ENCODE measurements at regions not wholly inside any gene's neighbourhood (a gene's known extent, or its start where the extent isn't known, plus 50 kb on each side); places are given as distances from the start of the nearest gene placed in this dataset.

- H3K36me3 Mint-ChIP-seq (ENCODE audit: unreplicated experiment): peaks cover 4% of the 10 kb centered on the region
- DNase-seq: no peak
- no peaks in the 10 kb centered on the region for H3K4me1 Mint-ChIP-seq (ENCODE audit: low read depth, unreplicated experiment)
- no peak overlapping the region for H3K4me3 Mint-ChIP-seq (ENCODE audit: unreplicated experiment)
- no peaks in the 10 kb centered on the region for H3K27me3 Mint-ChIP-seq (ENCODE audit: unreplicated experiment)
- no peaks in the 10 kb centered on the region for H3K9me3 Mint-ChIP-seq (ENCODE audit: unreplicated experiment)
- no peak for TF ChIP-seq CTCF (IDR thresholded peaks at IDR 0.05; ENCODE audit: partially characterized antibody, unreplicated experiment)
- H3K27ac Mint-ChIP-seq (ENCODE audit: unreplicated experiment): no peak overlapping the region
Measured at GRCh38 chr7:54827734-54828133, 68.7 kb upstream of the SEC61G start.

GRCh38 chr7:54831046-54831643 lies 72.1 kb upstream of the SEC61G start:
- Mint-ChIP-seq H3K4me3 (ENCODE audit: unreplicated experiment) (no peak overlapping the region), H3K27ac (ENCODE audit: unreplicated experiment) (no peak overlapping the region), H3K36me3 (ENCODE audit: unreplicated experiment) (peaks cover 4% of the 10 kb centered on the region), H3K4me1 (ENCODE audit: low read depth, unreplicated experiment) (no peaks in the 10 kb centered on the region), H3K27me3 (ENCODE audit: unreplicated experiment) (no peaks in the 10 kb centered on the region), H3K9me3 (ENCODE audit: unreplicated experiment) (peaks cover 4% of the 10 kb centered on the region)
- DNase-seq: no peak
- no peak for TF ChIP-seq CTCF (IDR thresholded peaks at IDR 0.05; ENCODE audit: partially characterized antibody, unreplicated experiment)

GRCh38 chr7:54831644-54832095 lies 72.7 kb upstream of the SEC61G start:
- Mint-ChIP-seq H3K27me3 (ENCODE audit: unreplicated experiment) (no peaks in the 10 kb centered on the region), H3K4me1 (ENCODE audit: low read depth, unreplicated experiment) (no peaks in the 10 kb centered on the region), H3K36me3 (ENCODE audit: unreplicated experiment) (peaks cover 4% of the 10 kb centered on the region), H3K9me3 (ENCODE audit: unreplicated experiment) (peaks cover 4% of the 10 kb centered on the region), H3K27ac (ENCODE audit: unreplicated experiment) (no peak overlapping the region), H3K4me3 (ENCODE audit: unreplicated experiment) (no peak overlapping the region)
- TF ChIP-seq CTCF (IDR thresholded peaks at IDR 0.05; ENCODE audit: partially characterized antibody, unreplicated experiment): no peak
- DNase-seq: no peak

GRCh38 chr7:54833001-54833467 lies 74.0 kb upstream of the SEC61G start:
- peaks cover 4% of the 10 kb centered on the region for H3K9me3 Mint-ChIP-seq (ENCODE audit: unreplicated experiment)
- no peak for DNase-seq
- H3K27me3 Mint-ChIP-seq (ENCODE audit: unreplicated experiment): no peaks in the 10 kb centered on the region
- no peaks in the 10 kb centered on the region for H3K4me1 Mint-ChIP-seq (ENCODE audit: low read depth, unreplicated experiment)
- H3K27ac Mint-ChIP-seq (ENCODE audit: unreplicated experiment): no peak overlapping the region
- TF ChIP-seq CTCF (IDR thresholded peaks at IDR 0.05; ENCODE audit: partially characterized antibody, unreplicated experiment): no peak
- H3K4me3 Mint-ChIP-seq (ENCODE audit: unreplicated experiment): no peak overlapping the region
- peaks cover 4% of the 10 kb centered on the region for H3K36me3 Mint-ChIP-seq (ENCODE audit: unreplicated experiment)

GRCh38 chr7:54837168-54837567 lies 78.2 kb upstream of the SEC61G start:
- Mint-ChIP-seq H3K36me3 (ENCODE audit: unreplicated experiment) (no peaks in the 10 kb centered on the region), H3K9me3 (ENCODE audit: unreplicated experiment) (peaks cover 5% of the 10 kb centered on the region), H3K27ac (ENCODE audit: unreplicated experiment) (no peak overlapping the region), H3K4me1 (ENCODE audit: low read depth, unreplicated experiment) (no peaks in the 10 kb centered on the region), H3K27me3 (ENCODE audit: unreplicated experiment) (no peaks in the 10 kb centered on the region), H3K4me3 (ENCODE audit: unreplicated experiment) (no peak overlapping the region)
- no peak for DNase-seq
- no peak for TF ChIP-seq CTCF (IDR thresholded peaks at IDR 0.05; ENCODE audit: partially characterized antibody, unreplicated experiment)

Data from glutamatergic neuron (in vitro differentiated cells).